GM23338 (cell line): ENCODE measurements at regions not wholly inside any gene's neighbourhood (a gene's known extent, or its start where the extent isn't known, plus 50 kb on each side); places are given as distances from the start of the nearest gene placed in this dataset.

Experiments
- CREB1 ChIP-seq: fragments of 250-450 bp; sonication (Bioruptor Pico); IDR thresholded peaks from 2 replicates; pipeline ENCODE4 v1.5.0; 2020; ENCODE audit warnings: low read depth, mild to moderate bottlenecking, moderate library complexity
- CTCF ChIP-seq, 2 experiments: fragments of 200-600 bp in 1 of 2; sonication (generic) in 1 of 2; conservative IDR thresholded peaks; 2 replicates each; pipeline versions ENCODE4 v1.5.1 to v1.6.1; 2016 to 2017; ENCODE audit warnings: antibody characterized with exemption in 2 of 2, low read depth in 2 of 2, mild to moderate bottlenecking in 2 of 2, moderate library complexity in 1 of 2
- EZH2 ChIP-seq: fragments of 200-600 bp; sonication (generic); IDR thresholded peaks from one replicate; pipeline ENCODE4 v1.8.0; 2017; ENCODE audit warnings: antibody characterized with exemption, mild to moderate bottlenecking, low read depth; ENCODE audit not compliant: unreplicated experiment
- EZH2phosphoT487 ChIP-seq: fragments of 200-600 bp; sonication (generic); IDR thresholded peaks from one replicate; pipeline ENCODE4 v1.8.1; 2018; ENCODE audit warnings: antibody characterized with exemption; ENCODE audit not compliant: unreplicated experiment

- TF ChIP-seq EZH2phosphoT487 (no peak), CREB1 (CRISPR knock-in tag) (no peak), CTCF (conservative IDR thresholded peaks at IDR 0.05; ENCODE audit: low read depth in 2 of 2) (no peak), EZH2 (no peak)
These were observed 61.5 kb upstream of the FZD10 start for GRCh38 chr12:130100634-130101362.
